Thyroid gland (tissue), 4 donors: ENCODE measurements at regions not wholly inside any gene's neighbourhood (a gene's known extent, or its start where the extent isn't known, plus 50 kb on each side); places are given as distances from the start of the nearest gene placed in this dataset.

Source experiments
- POLR2A ChIP-seq, 2 donors: fragments of 450-650 bp; IDR thresholded peaks; one replicate each; pipeline ENCODE4 v1.6.1; 2017; ENCODE audit warnings: antibody characterized with exemption in 2 of 2, mild to moderate bottlenecking in 2 of 2, moderate library complexity in 1 of 2
- TF ChIP-seq, protein P1 (sequence below), 6 experiments: fragments of 200-600 bp in 3 of 6; fragments of 450-650 bp in 3 of 6; sonication (generic) in 3 of 6; IDR thresholded peaks; one replicate each; pipeline ENCODE4 v1.5.1; 2016 to 2019; ENCODE audit warnings: antibody characterized with exemption in 6 of 6, mild to moderate bottlenecking in 2 of 6, inconsistent platforms in 1 of 6, moderate library complexity in 1 of 6

GRCh38 chr2:238710032-238710735, 137.7 kb upstream of the TWIST2 start:
- TF ChIP-seq, protein P1, sequence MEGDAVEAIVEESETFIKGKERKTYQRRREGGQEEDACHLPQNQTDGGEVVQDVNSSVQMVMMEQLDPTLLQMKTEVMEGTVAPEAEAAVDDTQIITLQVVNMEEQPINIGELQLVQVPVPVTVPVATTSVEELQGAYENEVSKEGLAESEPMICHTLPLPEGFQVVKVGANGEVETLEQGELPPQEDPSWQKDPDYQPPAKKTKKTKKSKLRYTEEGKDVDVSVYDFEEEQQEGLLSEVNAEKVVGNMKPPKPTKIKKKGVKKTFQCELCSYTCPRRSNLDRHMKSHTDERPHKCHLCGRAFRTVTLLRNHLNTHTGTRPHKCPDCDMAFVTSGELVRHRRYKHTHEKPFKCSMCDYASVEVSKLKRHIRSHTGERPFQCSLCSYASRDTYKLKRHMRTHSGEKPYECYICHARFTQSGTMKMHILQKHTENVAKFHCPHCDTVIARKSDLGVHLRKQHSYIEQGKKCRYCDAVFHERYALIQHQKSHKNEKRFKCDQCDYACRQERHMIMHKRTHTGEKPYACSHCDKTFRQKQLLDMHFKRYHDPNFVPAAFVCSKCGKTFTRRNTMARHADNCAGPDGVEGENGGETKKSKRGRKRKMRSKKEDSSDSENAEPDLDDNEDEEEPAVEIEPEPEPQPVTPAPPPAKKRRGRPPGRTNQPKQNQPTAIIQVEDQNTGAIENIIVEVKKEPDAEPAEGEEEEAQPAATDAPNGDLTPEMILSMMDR (IDR thresholded peaks at IDR 0.05): no peak
- TF ChIP-seq POLR2A (IDR thresholded peaks at IDR 0.05): no peak
